ENCODE measurements at regions not wholly inside any gene's neighbourhood (a gene's known extent, or its start where the extent isn't known, plus 50 kb on each side); places are given as distances from the start of the nearest gene placed in this dataset.
"Not testable (repeated sequence)": the region's sequence is repeated elsewhere in the genome, so short reads cannot be mapped to it uniquely, and the experiment has no call there.

DNA sequence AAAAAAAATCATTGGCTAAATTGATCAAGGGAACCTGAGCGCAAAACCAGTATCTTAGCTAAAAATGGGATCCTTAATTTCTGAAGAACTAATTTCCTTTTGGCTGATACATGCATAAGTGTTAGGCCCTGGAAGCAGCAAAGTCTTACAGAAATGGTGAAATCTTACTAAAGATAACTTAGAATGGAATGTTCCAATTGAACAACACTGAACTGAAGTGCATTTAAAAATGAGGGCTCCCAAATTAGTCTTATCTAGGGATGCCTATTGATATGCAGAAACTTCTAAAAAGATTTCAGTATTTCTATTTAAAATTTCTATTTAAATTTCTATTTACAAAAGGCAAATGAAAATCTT lies 120.7 kb upstream of the BANK1 start:
- FAIRE-seq = no peak

DNA sequence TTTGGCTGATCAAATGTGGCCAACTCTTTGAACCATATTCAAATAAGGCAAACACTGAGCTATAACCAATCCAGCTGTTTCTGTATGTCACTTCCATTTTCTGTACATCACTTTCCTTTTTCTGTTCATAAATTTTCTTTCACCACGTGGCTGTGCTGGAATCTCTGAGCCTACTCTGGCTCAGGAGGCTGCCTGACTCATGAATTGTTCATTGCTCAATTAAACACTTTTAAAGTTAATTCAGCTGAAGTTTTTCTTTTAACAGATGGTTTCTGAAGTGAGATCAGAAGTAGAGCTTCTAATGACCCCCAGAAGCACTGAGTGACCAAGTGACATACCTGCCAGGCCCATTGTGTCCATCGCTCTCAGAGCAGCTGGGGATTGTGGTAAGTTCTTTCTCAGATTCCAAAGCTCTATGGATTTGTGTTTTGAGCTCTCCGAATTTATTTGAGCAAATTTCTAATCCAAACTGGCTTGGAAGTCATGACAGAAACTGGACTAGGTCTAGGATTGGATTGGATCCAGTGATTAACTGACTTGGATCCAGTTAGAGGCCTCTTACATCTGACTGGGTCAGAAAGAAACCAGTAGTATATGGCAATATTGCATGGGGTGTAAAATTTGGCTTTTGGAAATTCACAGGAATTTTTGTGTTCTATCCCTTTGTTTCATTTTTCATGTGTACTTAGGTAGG lies 121.2 kb upstream of the BANK1 start:
- no peak for FAIRE-seq

DNA sequence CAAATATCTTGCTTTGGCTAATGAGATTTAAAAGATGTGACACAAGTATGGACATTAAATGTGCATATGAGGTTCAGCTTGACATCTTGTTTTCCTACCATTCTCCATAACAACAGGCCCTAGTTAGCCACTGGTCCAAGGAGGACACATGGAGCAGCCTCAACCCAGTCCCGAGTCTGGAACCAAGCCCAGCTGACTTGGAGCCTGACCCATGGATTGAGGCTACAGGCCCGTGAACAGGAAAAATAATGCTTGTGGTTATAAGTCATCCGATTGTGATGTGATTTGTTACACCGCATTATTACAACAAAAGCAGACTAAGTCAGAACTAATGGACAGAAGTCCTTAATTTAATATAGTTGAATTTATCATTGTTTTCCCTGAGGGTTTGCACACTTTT lies 123.2 kb upstream of the BANK1 start:
- FAIRE-seq = no peak

DNA sequence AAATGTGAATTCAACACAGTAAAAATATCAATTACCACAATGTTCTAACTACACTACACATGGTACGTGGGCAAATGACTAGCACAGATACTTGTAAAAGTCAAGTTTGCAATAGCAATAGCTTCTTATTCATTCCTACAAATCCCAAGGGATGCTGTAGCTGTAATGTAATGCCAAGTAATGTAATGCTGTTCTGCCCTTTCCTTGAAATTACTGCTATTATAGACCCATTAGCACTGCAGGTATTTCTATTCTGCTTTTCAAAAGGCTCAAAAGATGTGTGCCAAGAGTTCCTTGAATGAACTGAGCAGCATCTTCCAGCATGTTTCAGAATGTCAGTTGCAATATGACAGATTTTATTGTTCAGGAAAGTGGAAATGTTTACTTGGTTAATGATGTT lies 129.9 kb upstream of the BANK1 start:
- FAIRE-seq = no peak

DNA sequence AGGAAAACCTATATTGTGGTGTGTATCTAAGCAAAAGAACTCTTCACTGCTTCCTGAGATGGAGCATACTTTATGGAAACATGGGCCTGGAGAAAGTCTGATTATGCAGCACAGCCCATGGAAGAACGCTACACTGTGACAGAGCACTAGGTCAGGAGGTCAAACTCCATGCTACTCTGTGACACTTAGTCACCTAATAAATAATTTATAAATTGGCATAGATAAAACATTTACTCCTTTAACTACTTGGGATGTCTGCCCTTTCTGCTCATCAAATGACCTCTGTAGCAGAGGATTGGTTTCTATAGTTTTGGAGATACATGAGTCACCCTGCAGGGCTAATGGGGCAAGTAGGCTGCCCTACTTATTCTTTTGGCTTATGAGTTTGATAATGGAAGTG lies 134.7 kb upstream of the BANK1 start:
- FAIRE-seq = no peak

DNA sequence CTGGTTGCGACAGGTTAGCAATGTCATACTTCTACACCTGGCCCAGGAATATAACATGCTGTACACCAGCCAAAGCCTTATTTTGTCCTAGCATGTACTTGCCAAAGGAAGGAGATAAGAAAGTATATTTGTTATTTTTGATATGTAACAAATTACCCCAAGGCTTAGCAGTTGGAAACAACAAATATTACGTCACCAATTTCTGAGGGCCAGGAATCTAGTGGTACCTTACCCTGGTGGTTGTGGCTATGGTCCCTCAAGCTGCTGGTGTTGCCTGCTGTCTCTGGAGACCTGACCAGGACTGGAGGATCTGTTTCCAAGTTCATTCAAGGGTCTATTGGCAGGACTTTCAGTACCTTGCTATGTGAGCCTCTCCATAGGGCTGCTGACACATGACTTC lies 135.5 kb upstream of the BANK1 start:
- FAIRE-seq = no peak

DNA sequence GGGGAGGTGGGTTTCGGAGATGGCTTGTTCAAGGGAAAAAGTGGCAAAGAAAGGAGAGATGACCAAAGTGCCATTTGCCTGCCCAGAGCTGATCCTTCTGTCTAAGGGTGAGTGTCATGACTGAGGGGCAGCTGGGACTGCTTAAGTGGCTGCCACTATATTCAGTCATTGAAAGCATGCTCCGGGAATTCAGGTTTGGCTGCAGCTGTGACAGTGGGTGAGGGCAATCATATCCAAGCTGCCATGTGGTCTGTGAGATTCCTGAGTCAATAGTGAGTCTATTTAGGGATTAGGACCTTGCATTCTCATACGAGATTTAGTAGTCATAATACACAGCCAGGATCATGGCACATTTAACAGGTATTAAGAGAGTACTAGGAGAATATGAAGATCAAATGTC lies 138.8 kb upstream of the BANK1 start:
- FAIRE-seq = no peak

DNA sequence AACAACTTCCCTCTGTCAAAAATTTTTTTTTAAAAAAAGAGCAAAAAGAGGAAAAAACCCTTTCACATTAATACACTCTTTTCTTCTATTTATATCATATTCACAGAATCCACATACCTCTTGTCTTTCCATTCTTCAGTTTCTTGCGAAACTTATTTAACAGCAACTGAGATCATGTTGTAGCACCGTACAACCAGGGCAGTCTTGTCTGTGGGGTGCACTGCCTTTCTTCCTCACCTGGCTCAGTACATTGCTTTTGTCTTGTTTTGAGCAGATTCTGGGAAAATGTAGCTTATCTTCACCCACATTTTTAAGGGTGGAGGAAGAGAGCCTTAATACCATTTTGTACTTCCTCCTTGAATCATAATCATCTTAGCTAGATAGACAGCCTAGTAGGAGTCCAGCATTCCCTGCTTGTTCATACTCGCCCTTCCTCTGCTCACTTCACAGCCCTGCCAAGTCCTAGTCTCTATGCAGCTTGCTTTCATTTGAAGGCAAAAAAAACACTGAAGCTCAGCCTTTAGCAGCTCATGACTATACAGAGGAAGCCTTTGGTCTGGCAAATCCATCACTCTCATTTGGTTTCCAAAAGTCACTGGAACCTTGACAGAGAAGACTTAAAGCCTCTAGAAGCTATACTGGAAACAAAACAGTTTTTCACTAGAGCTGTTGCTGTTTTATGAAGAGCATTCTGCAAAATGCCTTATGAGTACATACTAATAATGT lies 140.6 kb upstream of the BANK1 start:
- no peak for FAIRE-seq

DNA sequence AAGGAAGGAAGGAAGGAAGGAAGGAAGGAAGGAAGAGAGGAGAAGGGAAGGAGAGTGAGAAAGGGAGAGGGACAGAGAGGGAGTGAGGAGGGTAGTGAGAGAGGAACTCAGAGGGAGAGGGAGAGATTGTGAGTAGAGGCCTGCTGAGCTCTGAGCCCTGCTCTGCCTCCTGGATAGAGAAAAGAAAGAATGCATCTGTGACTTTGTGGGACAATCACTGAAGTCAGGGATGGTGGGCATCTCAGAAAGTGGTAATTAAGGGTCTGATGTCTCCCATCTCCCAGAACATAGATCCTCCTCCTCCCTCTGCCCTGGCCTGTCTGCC lies 142.9 kb upstream of the BANK1 start:
- FAIRE-seq = no peak

DNA sequence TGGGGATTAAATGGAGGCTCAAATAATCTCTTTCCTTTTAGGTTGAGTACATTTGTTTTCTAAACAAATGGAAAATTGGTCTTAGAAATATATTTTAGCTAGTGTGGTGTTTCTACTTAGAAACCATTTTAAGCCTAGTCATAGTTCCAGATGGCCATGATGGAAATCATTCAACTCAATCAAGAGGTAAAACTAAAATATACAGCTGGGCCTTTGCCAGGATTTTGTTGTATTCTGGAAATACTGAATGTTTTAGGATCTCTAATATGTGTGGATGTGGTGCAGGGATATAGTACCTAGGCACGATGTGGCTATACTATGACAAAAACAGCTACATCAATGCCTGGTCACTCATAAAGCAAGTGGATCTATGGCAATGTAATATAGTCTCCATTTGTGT lies 146.0 kb upstream of the BANK1 start:
- no peak for FAIRE-seq

DNA sequence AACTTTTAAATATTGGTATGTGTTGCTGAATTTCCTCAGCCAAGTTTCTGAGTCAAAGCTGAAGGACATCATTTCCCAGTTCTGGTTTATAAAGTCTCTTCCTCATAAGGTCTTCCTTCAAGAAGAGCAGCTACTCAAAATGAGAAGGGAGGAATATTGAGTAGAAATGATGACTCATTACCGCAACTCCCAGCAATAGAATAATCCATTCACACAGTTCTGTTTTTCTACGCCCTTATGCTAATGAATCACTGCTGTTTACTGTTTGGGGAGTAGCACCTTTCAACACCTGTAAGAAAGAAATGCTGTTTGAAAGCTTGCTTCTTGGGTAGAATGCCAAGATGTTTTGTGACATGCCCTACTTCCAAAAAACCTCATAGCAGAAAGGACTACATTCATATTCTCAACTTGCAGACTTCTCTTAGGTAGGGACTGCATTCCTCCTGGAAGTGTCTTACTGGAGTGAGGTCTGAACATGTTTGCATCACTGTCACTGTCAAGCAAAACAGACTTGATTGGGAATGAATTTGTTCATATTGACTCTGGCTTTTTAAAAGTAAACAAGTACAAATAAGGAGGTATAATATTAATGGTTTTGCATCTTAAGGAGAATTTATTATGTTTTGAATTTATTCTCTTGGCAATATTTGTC lies 147.2 kb upstream of the BANK1 start:
- FAIRE-seq = no peak

DNA sequence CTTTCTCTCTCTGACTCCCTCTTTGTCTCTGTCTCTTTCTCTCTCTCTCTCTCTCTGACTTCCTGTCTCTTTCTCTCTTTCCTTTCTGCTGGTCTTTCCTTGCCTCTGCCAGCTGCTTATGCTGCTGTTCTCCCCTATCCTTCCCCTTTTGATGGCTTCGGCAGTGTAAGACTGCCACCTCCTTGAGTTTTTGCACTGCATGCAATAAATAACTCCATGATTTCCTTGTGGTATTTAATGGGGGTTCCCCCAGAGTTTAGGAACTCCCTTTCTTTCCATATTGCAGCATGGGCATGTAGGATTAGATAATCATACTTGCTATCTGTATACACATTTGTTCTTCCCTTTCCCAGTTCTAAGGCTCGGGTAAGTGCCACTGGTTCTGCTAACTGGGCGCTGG lies 157.8 kb upstream of the BANK1 start:
- FAIRE-seq = not testable (repeated sequence)

DNA sequence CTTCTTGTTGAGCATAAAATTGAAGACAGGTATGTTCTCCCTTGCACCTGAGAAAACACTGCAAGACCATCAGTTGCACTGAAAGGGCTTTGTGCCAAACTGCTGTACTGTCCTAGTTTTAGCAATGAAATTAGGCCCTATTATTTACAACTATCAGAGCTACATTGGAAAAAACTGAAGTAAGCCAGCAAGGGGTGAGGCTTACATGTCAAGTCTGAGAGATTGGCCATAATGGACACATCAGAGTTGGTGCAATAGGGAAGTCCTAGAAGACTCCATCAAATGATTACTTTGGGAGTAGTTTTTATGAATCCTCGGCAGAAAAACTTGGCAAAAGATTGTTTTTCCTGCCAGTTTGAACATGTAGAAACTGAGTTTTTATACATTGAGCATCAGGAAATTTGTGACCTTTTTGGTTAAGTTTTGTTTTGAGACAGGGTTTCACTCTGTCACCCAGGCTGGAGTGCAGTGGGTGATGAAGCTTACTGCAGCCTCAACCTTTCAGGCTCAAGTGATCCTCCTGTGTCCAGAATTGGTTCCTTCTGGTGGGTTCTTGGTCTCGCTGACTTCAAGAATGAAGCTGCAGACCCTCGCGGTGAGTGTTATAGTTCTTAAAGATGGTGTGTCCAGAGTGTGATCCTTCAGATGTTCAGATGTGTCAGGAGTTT lies 160.1 kb upstream of the BANK1 start:
- no peak for FAIRE-seq

DNA sequence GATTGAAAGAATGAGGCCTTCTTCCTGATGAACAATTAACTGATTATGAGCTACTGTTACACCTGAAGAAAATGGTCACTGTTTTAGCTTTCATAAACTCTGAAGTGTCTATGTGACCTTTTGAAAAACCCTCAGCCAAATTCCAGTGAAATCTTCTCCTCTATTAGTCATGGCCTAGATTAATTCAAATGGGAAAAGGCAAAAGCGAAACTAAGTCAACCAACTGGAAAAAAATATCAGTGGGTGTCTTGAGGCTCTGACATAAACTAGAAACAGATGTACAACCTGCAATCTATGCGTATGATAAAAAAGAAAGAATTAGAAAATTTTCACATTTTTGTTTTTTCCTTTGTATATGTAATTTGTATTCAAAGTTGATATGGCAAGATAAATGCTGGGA lies 169.4 kb upstream of the BANK1 start:
- FAIRE-seq = no peak

DNA sequence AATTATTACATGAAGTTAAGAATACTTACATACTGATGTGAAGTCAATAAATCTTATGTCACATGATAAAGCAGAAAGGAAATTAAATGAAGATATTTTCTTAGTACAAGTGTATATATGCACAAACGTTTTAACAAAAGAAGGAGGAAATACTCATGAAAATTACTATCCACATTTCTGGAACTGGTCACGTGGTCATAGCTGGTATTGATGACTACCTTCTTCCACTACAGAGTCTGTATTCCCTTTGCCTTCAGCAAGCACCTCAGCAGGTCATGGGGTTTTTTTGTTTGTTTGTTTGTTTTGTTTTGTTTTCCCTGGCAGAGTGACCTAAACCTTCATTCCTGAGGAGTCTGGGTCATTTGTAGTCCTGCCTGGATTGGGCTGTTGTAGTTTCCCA lies 174.9 kb upstream of the BANK1 start:
- FAIRE-seq = no peak

DNA sequence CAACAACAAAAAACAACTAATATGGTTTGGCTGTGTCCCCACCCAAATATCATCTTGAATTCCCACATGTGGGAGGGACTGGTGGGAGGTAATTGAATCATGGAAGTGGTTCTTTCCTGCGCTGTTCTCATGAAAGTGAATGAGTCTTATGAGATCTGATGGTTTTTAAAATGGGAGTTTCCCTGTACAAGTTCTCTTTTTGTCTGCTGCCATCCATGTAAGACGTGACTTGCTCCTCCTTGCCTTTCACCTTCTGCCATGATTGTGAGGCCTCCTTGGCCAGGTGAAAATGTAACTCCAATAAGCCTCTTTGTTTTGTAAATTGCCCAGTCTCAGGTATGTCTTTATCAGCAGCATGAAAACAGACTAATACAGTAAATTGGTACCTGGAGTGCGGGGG lies 183.5 kb upstream of the BANK1 start:
- FAIRE-seq = not testable (repeated sequence)

DNA sequence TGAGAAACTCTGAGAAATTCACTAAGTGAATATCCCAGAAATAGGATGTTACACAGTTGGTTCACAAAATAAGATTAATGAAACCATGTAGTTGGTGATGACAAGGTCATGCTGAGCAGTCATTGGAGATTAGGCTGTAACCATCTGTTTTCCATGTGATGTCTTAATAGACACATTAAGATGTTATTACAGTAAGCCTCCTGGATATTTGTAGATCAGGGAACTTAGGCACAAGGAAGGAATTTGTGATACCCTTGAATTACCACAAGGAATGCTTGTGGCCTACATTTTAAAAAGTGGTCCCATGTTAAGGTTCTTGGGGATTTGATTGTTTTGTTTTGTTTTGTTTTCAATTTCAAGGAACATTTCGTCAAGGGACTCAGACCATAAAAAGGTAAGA lies 185.6 kb upstream of the BANK1 start:
- no peak for FAIRE-seq

DNA sequence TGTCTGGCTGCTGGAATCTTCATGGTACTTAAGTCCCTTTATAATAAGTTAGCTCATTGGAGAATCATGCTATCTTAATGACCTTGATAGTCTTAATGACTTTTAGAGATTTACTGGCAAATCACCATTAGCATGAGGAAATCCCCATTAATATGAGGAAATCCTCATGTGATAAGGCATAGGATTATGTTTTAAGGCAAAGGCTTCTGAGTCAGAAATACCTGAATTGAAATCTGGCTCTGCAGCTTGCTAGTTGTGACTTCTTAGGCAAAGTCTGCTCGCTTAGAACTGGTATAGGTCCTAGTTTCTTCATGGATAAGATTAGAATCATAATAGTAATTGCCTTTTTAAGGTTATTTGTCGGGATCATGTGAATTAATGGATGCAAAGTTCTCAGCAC lies 190.2 kb upstream of the BANK1 start:
- no peak for FAIRE-seq

DNA sequence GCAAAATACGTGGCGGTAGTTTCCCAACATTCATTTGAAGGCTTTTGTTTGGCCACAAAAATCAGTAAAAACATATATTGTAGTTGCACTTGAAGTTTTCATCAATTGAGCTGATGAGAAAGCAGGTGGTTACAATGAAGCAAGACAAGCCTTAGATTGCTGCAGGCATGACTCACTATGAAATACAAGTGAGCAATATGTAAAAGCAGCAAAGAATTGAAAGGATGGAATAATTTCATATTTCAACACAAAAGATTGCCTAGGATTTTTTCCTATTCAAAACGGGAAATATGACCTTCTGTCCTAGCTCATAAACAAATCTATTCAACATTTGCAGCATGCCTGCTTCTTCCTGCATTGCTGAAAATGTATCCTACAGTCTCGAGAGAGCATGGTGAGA lies 190.9 kb upstream of the BANK1 start:
- no peak for FAIRE-seq

DNA sequence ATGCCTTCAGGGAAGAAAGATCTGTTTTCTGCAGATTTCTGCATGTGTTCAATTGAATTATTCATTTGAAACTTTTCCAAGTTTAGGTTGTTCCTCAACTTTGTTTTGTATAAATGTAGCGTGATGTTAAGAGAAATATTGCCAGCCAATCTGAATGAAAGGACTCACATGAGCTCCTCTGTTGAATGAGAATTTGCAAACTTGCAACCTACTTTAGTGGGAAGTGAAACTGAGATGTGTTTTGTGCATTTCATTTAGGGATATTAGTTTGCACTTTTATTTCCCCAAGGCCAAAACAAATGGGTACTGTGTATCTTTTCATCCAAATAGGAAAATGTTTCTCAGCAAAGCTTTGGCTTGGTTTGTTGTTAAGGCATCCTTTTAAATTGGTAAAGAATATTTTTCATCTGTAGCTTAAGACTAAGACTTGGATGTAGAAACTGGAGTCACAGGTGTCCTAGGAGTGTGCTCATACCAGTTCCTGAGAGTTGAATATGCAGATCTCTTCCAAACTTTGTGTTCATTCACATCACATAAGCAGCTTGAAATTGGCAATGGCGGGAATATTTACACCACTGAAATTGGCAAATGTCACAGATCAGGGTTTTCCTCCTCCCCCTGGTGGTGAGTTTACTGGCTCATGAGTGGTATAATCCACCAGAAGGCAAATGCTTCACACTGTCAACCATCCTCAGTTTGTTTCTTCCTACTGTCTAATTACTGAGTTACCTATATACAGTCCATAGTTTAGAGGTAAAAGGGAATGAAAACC lies 193.6 kb upstream of the BANK1 start:
- no peak for FAIRE-seq

DNA sequence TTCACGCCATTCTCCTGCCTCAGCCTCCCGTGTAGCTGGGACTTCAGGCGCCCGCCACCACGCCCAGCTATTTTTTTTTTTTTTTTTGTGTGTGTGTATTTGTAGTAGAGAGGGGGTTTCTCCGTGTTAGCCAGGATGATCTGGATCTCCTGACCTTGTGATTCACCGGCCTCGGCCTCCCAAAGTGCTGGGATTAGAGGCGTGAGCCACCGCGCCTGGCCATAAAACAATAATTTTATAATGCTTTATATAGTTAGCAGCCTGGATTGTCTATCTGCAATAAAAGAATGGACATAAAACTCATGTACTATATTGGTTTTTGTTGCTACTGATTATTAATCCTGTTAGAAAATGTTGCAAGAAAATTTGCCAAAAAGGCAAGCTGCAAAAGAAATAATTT lies 195.9 kb upstream of the BANK1 start:
- FAIRE-seq = no peak

DNA sequence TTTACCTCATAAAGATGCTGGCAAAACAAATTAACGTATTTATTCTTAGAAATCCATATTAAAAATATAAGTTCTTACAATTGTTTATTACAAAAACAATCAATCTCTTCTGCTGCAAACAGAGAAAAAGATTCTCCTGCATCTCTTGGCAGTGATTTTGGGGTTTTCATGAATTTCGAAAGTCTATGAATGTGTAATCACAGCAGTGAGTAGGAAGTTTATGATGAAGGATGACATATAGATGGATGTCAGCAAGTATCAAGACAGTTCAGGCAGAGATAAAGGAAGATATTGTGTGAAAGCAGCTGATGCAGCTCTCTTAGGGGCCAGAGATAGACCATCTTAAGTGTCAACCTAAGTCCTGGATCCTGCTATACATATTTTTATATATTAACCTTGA lies 196.9 kb upstream of the BANK1 start:
- FAIRE-seq = no peak

DNA sequence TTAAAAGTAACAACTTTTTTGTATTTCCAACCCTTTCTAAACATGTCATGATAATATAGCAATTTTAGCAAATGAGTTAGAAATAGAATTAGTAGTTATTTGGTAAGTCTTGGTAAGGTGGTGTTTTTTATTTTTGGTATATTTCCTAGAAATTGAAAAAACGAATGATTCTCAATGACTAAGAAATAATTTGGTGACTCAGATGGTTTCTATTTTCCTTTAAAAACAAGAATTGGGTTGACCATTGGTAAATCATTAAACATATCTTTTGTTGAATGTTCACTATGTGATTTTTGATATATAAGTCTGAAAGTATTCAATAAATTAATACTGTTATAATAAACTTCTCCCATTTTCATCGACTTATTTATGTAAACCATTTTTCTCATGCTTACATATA lies 206.2 kb upstream of the BANK1 start:
- no peak for FAIRE-seq

All from colon (tissue), 2 donors.